Liver (tissue), 7 donors: ENCODE measurements at regions not wholly inside any gene's neighbourhood (a gene's known extent, or its start where the extent isn't known, plus 50 kb on each side); places are given as distances from the start of the nearest gene placed in this dataset.

Experiments used
- DNase-seq: peaks from one replicate; pipeline ENCODE4 v3.0.0-alpha.2; 2017; ENCODE audit warnings: low spot score
- H3K27ac ChIP-seq, 2 donors: one replicate each; pipeline ENCODE4 v1.7.0; 2013; ENCODE audit warnings: inconsistent platforms in 2 of 2, low read length in 2 of 2, control low read depth in 1 of 2, low read depth in 1 of 2, mild to moderate bottlenecking in 1 of 2
- H3K27me3 ChIP-seq, 4 donors: one replicate each; pipeline versions ENCODE4 v1.6.1 to v1.7.0; 2013; ENCODE audit warnings: low read length in 3 of 4, inconsistent platforms in 1 of 4, mild to moderate bottlenecking in 1 of 4, moderate library complexity in 1 of 4; ENCODE audit not compliant: control insufficient read depth in 4 of 4, insufficient read depth in 4 of 4
- H3K36me3 ChIP-seq, 4 donors: one replicate each; pipeline versions ENCODE4 v1.6.1 to v1.7.0; 2013; ENCODE audit warnings: low read length in 3 of 4, mild to moderate bottlenecking in 3 of 4, low read depth in 1 of 4, moderate library complexity in 1 of 4; ENCODE audit not compliant: control insufficient read depth in 4 of 4, insufficient read depth in 3 of 4
- H3K4me1 ChIP-seq, 4 donors: one replicate each; pipeline versions ENCODE4 v1.6.1 to v1.7.0; 2013; ENCODE audit warnings: low read length in 3 of 4, mild to moderate bottlenecking in 3 of 4, moderate library complexity in 1 of 4; ENCODE audit not compliant: control insufficient read depth in 4 of 4, insufficient read depth in 4 of 4
- H3K4me3 ChIP-seq, 3 donors: one replicate each; pipeline versions ENCODE4 v1.6.1 to v1.7.0; 2013; ENCODE audit warnings: low read length in 3 of 3, control low read depth in 1 of 3, low read depth in 1 of 3, mild to moderate bottlenecking in 1 of 3
- H3K9ac ChIP-seq, 2 donors: one replicate each; pipeline ENCODE4 v1.7.0; 2013; ENCODE audit warnings: low read length in 2 of 2, mild to moderate bottlenecking in 2 of 2, moderate library complexity in 2 of 2, control low read depth in 1 of 2, low read depth in 1 of 2
- H3K9me3 ChIP-seq, 4 donors: one replicate each; pipeline versions ENCODE4 v1.6.1 to v1.7.0; 2013; ENCODE audit warnings: low read length in 3 of 4; ENCODE audit not compliant: control insufficient read depth in 4 of 4
- ATF3 ChIP-seq: IDR thresholded peaks from 2 replicates; pipeline ENCODE4 v1.6.1; 2016; ENCODE audit warnings: antibody characterized with exemption
- EGR1 ChIP-seq, 2 donors: IDR thresholded peaks; 2 replicates each; pipeline ENCODE4 v1.6.1; 2016 to 2018; ENCODE audit warnings: antibody characterized with exemption in 2 of 2, low read depth in 2 of 2
- FOXA1 ChIP-seq: IDR thresholded peaks from 2 replicates; pipeline ENCODE4 v1.6.1; 2016; ENCODE audit warnings: antibody characterized with exemption
- FOXA2 ChIP-seq: IDR thresholded peaks from 2 replicates; pipeline ENCODE4 v1.6.1; 2016; ENCODE audit warnings: antibody characterized with exemption
- GABPA ChIP-seq, 2 donors: IDR thresholded peaks in 1 of 2; conservative IDR thresholded peaks in 1 of 2; 2 replicates each; pipeline ENCODE4 v1.6.1; 2016; ENCODE audit warnings: antibody characterized with exemption in 2 of 2, mild to moderate bottlenecking in 1 of 2, moderate library complexity in 1 of 2
- HNF4A ChIP-seq, 2 donors: conservative IDR thresholded peaks; 2 replicates each; pipeline ENCODE4 v1.6.1; 2016; ENCODE audit warnings: antibody characterized with exemption in 2 of 2, mild to moderate bottlenecking in 2 of 2
- HNF4G ChIP-seq: IDR thresholded peaks from 2 replicates; pipeline ENCODE4 v1.6.1; 2016; ENCODE audit warnings: antibody characterized with exemption
- JUND ChIP-seq, 2 donors: IDR thresholded peaks; 2 replicates each; pipeline ENCODE4 v1.6.1; 2016; ENCODE audit warnings: antibody characterized with exemption in 2 of 2
- MAX ChIP-seq: IDR thresholded peaks from 2 replicates; pipeline ENCODE4 v1.6.1; 2016; ENCODE audit warnings: antibody characterized with exemption
- NR2F2 ChIP-seq: IDR thresholded peaks from 2 replicates; pipeline ENCODE4 v1.6.1; 2016; ENCODE audit warnings: antibody characterized with exemption
- RAD21 ChIP-seq, 2 donors: IDR thresholded peaks; 2 replicates each; pipeline ENCODE4 v1.6.1; 2016; ENCODE audit warnings: antibody characterized with exemption in 2 of 2, mild to moderate bottlenecking in 2 of 2
- REST ChIP-seq: IDR thresholded peaks from 2 replicates; pipeline ENCODE4 v1.6.1; 2016; ENCODE audit warnings: antibody characterized with exemption, mild to moderate bottlenecking
- RXRA ChIP-seq, 2 donors: IDR thresholded peaks; 2 replicates each; pipeline ENCODE4 v1.6.1; 2017 to 2018; ENCODE audit warnings: antibody characterized with exemption in 2 of 2, mild to moderate bottlenecking in 1 of 2
- SP1 ChIP-seq: IDR thresholded peaks from 2 replicates; pipeline ENCODE4 v1.6.1; 2018; ENCODE audit warnings: antibody characterized with exemption, mild to moderate bottlenecking
- TAF1 ChIP-seq: conservative IDR thresholded peaks from 2 replicates; pipeline ENCODE4 v1.6.1; 2016; ENCODE audit warnings: antibody characterized with exemption, mild to moderate bottlenecking
- YY1 ChIP-seq: IDR thresholded peaks from 2 replicates; pipeline ENCODE4 v1.6.1; 2016; ENCODE audit warnings: antibody characterized with exemption, mild to moderate bottlenecking
- ZBTB33 ChIP-seq: IDR thresholded peaks from 2 replicates; pipeline ENCODE4 v1.6.1; 2016; ENCODE audit warnings: antibody characterized with exemption
- WGBS: extraction: QIAGEN DNeasy Blood & Tissue Kit; methylation state at CpG from one replicate; pipeline ENCODE4 v1.1.7; 2013; 5-methylcytosine and 5-hydroxymethylcytosine counted together
- donor health status: healthy.
- donor health status: healthy.
- donor health status: healthy.
- donor health status: healthy.

GRCh38 chr4:187071946-187072600 is 348.4 kb upstream of the FAT1 start:
- Histone ChIP-seq H3K36me3 (no peaks in the 10 kb centered on the region), H3K9me3 (no peaks in the 10 kb centered on the region), H3K9ac (no peak overlapping the region), H3K27ac (no peak overlapping the region), H3K4me3 (no peak overlapping the region), H3K27me3 (peaks cover 0 to 3% (median under 1%) of the 10 kb centered on the region in 4 donors), H3K4me1 (no peaks in the 10 kb centered on the region)
- 73% methylated on average over 11 of the region's 11 CpGs for WGBS
- DNase-seq, result no peak
- TF ChIP-seq NR2F2 (no peak), MAX (no peak), SP1 (no peak), REST (no peak), JUND (IDR thresholded peaks at IDR 0.05) (no peak), RAD21 (IDR thresholded peaks at IDR 0.05) (no peak), EGR1 (IDR thresholded peaks at IDR 0.05; ENCODE audit: low read depth in 2 of 2) (no peak), HNF4A (conservative IDR thresholded peaks at IDR 0.05) (no peak), FOXA1 (no peak), YY1 (no peak), TAF1 (no peak)

- Histone ChIP-seq H3K9ac (no peak overlapping the region), H3K27me3 (peaks cover 0 to 4% (median under 1%) of the 10 kb centered on the region in 4 donors), H3K27ac (no peak overlapping the region), H3K4me3 (no peak overlapping the region), H3K9me3 (no peaks in the 10 kb centered on the region), H3K4me1 (no peaks in the 10 kb centered on the region), H3K36me3 (no peaks in the 10 kb centered on the region)
- DNase-seq, result no peak
- 78% methylated on average over 7 of the region's 7 CpGs for WGBS
- TF ChIP-seq ZBTB33 (no peak), FOXA2 (no peak), ATF3 (no peak), GABPA (IDR thresholded peaks at IDR 0.05 in 1 of 2, conservative IDR thresholded peaks at IDR 0.05 in 1 of 2) (no peak), MAX (no peak), JUND (IDR thresholded peaks at IDR 0.05) (no peak), HNF4A (conservative IDR thresholded peaks at IDR 0.05) (no peak), NR2F2 (no peak), RAD21 (IDR thresholded peaks at IDR 0.05) (no peak), EGR1 (IDR thresholded peaks at IDR 0.05; ENCODE audit: low read depth in 2 of 2) (no peak), REST (no peak), HNF4G (no peak), RXRA (IDR thresholded peaks at IDR 0.05) (no peak), TAF1 (no peak), YY1 (no peak)
These were observed 350.2 kb upstream of the FAT1 start for GRCh38 chr4:187073820-187074219.
